H1 (cell line): ENCODE measurements at regions not wholly inside any gene's neighbourhood (a gene's known extent, or its start where the extent isn't known, plus 50 kb on each side); places are given as distances from the start of the nearest gene placed in this dataset.

ENCODE experiments used
- BRCA1 ChIP-seq: IDR thresholded peaks from 2 replicates; pipeline ENCODE4 v1.6.1; 2012; ENCODE audit warnings: low read depth, low read length, improper control_type of control experiment
- CEBPB ChIP-seq: IDR thresholded peaks from 2 replicates; pipeline ENCODE4 v1.6.1; 2012; ENCODE audit warnings: low read depth, low read length
- CTCF ChIP-seq, 3 experiments: IDR thresholded peaks; 1 replicate in 2 of 3; 2 replicates in 1 of 3; pipeline versions ENCODE4 v1.5.1 to v1.6.1; 2011; ENCODE audit warnings: low read length in 3 of 3, mild to moderate bottlenecking in 3 of 3, inconsistent platforms in 2 of 3, low read depth in 1 of 3, moderate library complexity in 1 of 3; ENCODE audit not compliant: insufficient read depth in 1 of 3; ENCODE audit errors: control extremely low read depth in 1 of 3
- GABPA ChIP-seq: IDR thresholded peaks from 2 replicates; pipeline ENCODE4 v1.6.1; 2011; ENCODE audit warnings: mild to moderate bottlenecking, low read length, moderate library complexity, borderline replicate concordance; ENCODE audit not compliant: insufficient read depth
- JUN ChIP-seq: IDR thresholded peaks from 2 replicates; pipeline ENCODE4 v1.6.1; 2011; ENCODE audit warnings: low read depth, mild to moderate bottlenecking, improper control_type of control experiment, low read length
- KDM1A ChIP-seq: fragments of 200-600, 300-600 bp; sonication (generic); IDR thresholded peaks from 2 replicates; pipeline ENCODE4 v1.7.1; 2016; ENCODE audit warnings: mild to moderate bottlenecking, low read length, borderline replicate concordance
- MAFK ChIP-seq: IDR thresholded peaks from 2 replicates; pipeline ENCODE4 v1.6.1; 2012; ENCODE audit warnings: low read depth, mild to moderate bottlenecking, improper control_type of control experiment, low read length
- MAX ChIP-seq: IDR thresholded peaks from 2 replicates; pipeline ENCODE4 v1.6.1; 2012; ENCODE audit warnings: inconsistent platforms
- NRF1 ChIP-seq: IDR thresholded peaks from 2 replicates; pipeline ENCODE4 v1.6.1; 2011; ENCODE audit warnings: mild to moderate bottlenecking, low read depth, low read length, improper control_type of control experiment
- POLR2A ChIP-seq, 2 experiments: IDR thresholded peaks; 1 replicate in 1 of 2; 2 replicates in 1 of 2; pipeline ENCODE4 v1.6.1; 2011; ENCODE audit warnings: low read depth in 2 of 2, low read length in 2 of 2, mild to moderate bottlenecking in 2 of 2; ENCODE audit errors: control extremely low read depth in 1 of 2
- POLR2AphosphoS5 ChIP-seq: IDR thresholded peaks from 2 replicates; pipeline ENCODE4 v1.6.1; 2011; ENCODE audit warnings: low read depth, low read length
- SP4 ChIP-seq: IDR thresholded peaks from 2 replicates; pipeline ENCODE4 v1.6.1; 2012; ENCODE audit warnings: low read length, inconsistent platforms
- SRF ChIP-seq: IDR thresholded peaks from 2 replicates; pipeline ENCODE4 v1.6.1; 2011; ENCODE audit warnings: mild to moderate bottlenecking, low read depth, low read length, moderate library complexity

- no peak for TF ChIP-seq POLR2A (IDR thresholded peaks at IDR 0.05; ENCODE audit: control extremely low read depth in 1 of 2, low read depth in 2 of 2, low read length in 2 of 2)
- TF ChIP-seq BRCA1: no peak
- no peak for TF ChIP-seq NRF1
- TF ChIP-seq SP4: no peak
- no peak for TF ChIP-seq JUN
- no peak for TF ChIP-seq MAFK
- no peak for TF ChIP-seq CTCF (IDR thresholded peaks at IDR 0.05; ENCODE audit: control extremely low read depth in 1 of 3, insufficient read depth in 1 of 3, low read depth in 1 of 3, low read length in 3 of 3)
- no peak for TF ChIP-seq KDM1A
- no peak for TF ChIP-seq SRF
- no peak for TF ChIP-seq POLR2AphosphoS5
- TF ChIP-seq CEBPB: no peak
- TF ChIP-seq GABPA: no peak
- no peak for TF ChIP-seq MAX
Observed at GRCh38 chr13:108428691-108429090, 159.2 kb downstream of the TNFSF13B start.
